GM21737 (cell line): ENCODE measurements at regions not wholly inside any gene's neighbourhood (a gene's known extent, or its start where the extent isn't known, plus 50 kb on each side); places are given as distances from the start of the nearest gene placed in this dataset.
"Not testable (repeated sequence)": the region's sequence is repeated elsewhere in the genome, so short reads cannot be mapped to it uniquely, and the experiment has no call there.

ENCODE experiments used
- ATAC-seq: cut with Tn5 transposase; IDR thresholded peaks from one replicate; pipeline ENCODE4 v1.9.1; 2021; ENCODE audit warnings: mild to moderate bottlenecking, moderate library complexity; ENCODE audit not compliant: unreplicated experiment

- ATAC-seq = no peak
These were observed 1589.1 kb upstream of the SPRY2 start for GRCh38 chr13:81929988-81930387.

- no peak for ATAC-seq
These were observed 1586.4 kb upstream of the SPRY2 start for GRCh38 chr13:81927347-81927746.

DNA sequence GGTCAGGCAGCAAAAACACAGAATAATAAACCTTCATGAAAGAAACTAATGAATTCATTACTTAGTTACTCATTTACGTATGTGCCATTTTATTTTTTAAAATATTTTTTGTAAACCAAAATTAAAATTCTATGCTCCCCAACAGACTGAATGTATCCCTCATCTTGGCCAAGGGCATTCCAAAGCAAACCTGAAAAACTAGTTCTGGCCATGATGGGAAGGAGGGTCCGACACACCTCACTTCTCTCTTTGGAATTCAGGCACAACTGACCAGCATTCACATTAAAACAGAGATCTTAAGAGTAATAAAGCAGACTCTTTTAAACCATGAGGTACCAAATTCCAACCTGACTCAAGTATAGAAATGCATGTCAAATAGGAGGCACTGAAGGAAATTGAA is 1576.9 kb upstream of the SPRY2 start:
- ATAC-seq = no peak

GRCh38 chr13:81916461-81916860 is 1575.5 kb upstream of the SPRY2 start:
- no peak for ATAC-seq

- no peak for ATAC-seq
These were observed 1567.0 kb upstream of the SPRY2 start for GRCh38 chr13:81907787-81908372.

GRCh38 chr13:81888855-81889254 is 1547.9 kb upstream of the SPRY2 start:
- ATAC-seq = no peak

DNA sequence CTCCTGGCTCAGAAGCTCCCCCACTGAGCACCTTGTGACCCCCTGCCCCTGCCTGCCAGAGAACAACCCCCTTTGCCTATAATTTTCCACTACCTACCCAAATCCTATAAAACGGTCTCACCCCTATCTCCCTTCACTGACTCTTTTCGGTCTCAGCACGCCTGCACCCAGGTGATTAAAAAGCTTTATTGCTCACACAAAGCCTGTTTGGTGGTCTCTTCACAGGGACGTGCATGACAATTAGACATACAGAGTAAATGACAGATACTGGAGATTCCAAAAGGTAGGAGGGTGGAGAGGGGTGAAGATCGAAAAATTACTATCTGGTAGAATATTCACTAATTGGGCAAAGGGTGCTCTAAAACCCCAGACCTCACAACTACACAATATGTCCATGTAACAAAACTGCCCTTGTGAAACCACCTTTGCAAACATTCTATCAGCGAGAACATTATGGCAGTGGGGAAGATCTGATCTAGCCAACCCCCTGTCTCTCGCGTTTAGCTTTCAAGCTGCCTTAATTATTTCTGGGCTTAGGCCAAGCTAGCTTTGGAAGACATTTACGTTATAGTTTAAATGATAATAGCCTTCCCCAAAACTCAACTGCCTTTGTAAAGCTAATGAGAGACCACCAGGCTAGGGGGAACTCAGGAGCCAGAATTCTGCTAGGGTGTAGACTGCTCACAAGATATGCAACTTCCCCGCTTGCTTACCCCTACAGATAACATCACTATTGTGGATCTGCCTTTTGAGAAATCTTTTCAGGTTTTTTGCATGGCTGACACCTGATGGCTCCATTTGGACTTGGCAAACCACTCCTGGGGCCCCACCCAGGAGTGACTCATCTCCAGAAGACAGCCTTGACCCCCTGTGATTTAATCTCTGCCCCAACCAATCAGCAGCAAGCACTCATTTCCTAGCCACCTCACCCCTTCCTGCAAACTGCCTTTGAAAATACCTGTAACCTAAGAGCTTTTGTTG is 1534.0 kb upstream of the SPRY2 start:
- no peak for ATAC-seq

GRCh38 chr13:81874253-81874652 is 1533.3 kb upstream of the SPRY2 start:
- no peak for ATAC-seq

DNA sequence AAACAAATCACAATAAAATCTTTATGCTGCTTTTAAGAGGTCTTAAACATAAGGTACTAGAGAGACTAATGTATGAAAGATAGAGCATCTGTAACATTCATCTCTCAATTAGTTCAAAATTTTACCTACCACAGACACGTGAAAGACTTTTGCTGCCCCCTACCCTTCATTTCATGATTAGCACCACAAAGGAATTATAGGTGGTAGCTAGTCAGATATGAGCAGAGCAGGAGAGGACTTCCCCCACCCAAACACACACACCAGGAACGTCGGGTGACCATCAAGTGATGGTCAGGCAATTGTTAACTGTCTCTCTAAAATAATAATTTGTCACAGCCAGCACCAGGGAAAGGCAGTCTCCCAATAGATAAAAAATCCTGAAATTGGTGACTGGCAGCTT is 1531.7 kb upstream of the SPRY2 start:
- ATAC-seq = no peak

- ATAC-seq = not testable (repeated sequence)
These were observed 1530.9 kb upstream of the SPRY2 start for GRCh38 chr13:81871751-81872325.

DNA sequence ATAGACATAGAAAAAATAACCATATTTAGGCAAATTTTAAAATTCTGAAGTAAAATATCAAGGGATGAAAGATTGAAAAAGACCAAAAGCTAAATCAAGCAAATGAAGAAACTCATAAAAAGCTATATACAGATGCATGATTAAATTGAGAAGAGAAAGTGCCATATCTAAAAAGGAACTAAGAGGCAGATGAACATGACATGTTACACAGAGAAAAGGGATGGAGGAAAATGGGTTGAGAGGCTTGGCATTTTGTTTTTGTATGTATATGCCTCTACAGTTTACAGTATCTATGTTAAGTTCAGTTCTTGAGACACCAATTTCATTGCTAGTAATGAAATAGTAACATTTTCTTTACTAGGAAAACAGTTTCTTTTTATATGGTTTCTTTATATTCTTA is 1507.4 kb upstream of the SPRY2 start:
- no peak for ATAC-seq

- no peak for ATAC-seq
These were observed 1505.8 kb upstream of the SPRY2 start for GRCh38 chr13:81846771-81847170.

DNA sequence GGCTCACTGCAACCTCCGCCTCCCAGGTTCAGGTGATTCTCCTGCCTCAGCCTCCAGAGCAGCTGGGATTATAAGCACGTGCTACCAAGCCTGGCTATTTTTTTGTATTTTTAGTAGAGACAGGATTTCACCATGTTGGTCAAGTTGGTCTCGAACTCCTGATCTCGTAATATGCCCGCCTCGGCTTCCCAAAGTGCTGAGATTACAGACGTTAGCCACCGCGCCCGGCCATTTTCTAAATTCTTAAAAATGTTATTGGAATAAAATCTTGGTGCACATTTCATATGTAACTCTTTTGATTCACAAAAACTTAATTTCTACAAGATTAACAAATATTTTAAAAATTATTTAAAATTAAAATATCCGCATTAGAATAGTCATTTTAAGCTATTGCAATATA is 1480.3 kb upstream of the SPRY2 start:
- no peak for ATAC-seq

GRCh38 chr13:81800433-81800832 is 1459.5 kb upstream of the SPRY2 start:
- ATAC-seq = no peak

- ATAC-seq = no peak
These were observed 1454.8 kb upstream of the SPRY2 start for GRCh38 chr13:81795710-81796109.

DNA sequence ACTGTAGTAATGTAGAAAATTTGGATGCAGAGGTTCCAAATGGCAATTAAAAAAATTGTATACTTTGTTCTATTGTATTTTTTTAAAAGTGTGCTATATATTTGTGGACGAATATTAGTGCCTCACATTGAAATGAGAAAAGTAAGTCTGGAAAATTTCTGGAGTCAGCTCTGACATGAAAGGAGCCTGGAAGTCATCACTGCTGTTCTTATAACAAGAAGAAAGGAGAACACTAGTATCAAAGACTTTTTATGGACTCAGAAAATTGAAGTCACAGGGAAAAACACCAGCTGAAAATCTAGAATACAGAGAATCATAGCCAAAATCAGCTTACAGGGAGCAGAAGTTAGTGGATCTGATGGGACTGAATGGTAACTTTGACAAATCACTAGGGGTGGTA is 1450.7 kb upstream of the SPRY2 start:
- ATAC-seq = no peak

- ATAC-seq = no peak
These were observed 1440.5 kb upstream of the SPRY2 start for GRCh38 chr13:81781471-81781870.

DNA sequence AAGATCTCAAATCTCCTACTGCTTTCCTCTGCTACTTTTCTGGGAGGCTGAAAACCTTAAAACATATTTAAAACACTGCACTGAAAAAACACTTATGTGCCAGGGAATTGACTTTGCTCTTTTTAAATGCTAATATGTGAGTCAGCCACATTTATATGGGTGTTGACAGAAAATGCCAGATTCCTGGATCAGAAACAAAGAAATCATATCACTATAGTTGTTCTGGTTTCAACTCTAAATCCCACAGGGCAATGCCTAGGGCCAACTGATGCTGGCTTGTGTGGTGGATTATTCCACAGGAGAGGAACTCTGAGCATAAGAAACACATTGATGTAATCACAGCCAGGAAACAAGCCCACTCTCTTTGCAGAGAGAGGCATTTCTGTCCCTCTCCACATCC is 1439.0 kb upstream of the SPRY2 start:
- ATAC-seq = no peak

DNA sequence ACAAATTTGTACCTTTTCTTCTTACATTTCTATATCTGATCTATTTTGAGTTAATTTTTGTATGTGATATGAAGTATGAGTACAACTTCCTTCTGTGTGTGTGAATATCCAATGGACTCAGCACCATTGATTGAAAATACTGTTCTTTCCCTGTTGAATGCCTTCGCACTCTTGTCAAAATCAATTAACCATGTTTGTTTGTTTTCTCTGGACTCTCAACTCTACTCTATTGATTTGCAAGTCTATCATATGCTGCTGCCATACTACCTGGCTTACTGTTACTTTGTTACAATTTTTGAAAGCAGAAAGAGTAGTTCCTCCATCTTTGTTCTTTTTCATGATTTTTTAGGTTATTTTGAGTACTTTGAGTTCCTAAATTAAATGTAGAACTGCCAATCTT is 1437.4 kb upstream of the SPRY2 start:
- no peak for ATAC-seq

DNA sequence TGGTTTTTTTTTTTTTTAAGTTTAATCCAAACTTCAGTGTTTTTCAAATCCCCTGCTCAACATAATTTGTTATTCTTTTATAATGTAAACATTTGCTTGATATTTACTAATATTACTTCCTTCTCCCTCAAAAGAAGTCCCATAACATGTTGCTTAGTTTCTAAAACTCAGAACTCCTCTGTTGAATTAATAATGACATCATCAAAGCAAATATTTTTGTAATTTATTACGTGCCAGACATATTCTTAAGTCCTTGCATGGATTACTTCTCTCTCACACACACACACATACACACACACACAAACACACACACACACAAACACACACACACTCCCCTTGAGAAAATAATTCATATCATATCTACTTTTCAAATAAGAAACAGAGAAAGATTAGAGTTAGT is 1432.3 kb upstream of the SPRY2 start:
- no peak for ATAC-seq

- ATAC-seq = no peak
These were observed 1431.0 kb upstream of the SPRY2 start for GRCh38 chr13:81771951-81772350.

GRCh38 chr13:81770868-81771505 is 1430.1 kb upstream of the SPRY2 start:
- ATAC-seq = no peak
